Umbilical cord (tissue), 1 donor: ENCODE measurements at regions not wholly inside any gene's neighbourhood (a gene's known extent, or its start where the extent isn't known, plus 50 kb on each side); places are given as distances from the start of the nearest gene placed in this dataset.

Experiments
- DNase-seq: peaks from one replicate; pipeline ENCODE4 v3.0.0-alpha.2; 2015; ENCODE audit warnings: low spot score

GRCh38 chr5:175765858-175766257 lies 105.5 kb upstream of the CPLX2 start:
- DNase-seq: no peak

- no peak for DNase-seq
Measured at GRCh38 chr5:175766963-175767362, 104.4 kb upstream of the CPLX2 start.

- no peak for DNase-seq
Measured at GRCh38 chr5:175772747-175773533, 98.4 kb upstream of the CPLX2 start.

GRCh38 chr5:175773534-175774070 lies 97.8 kb upstream of the CPLX2 start:
- DNase-seq: no peak

- no peak for DNase-seq
Measured at GRCh38 chr5:175775416-175775815, 96.0 kb upstream of the CPLX2 start.

- DNase-seq: no peak
Measured at GRCh38 chr5:175778951-175779503, 92.4 kb upstream of the CPLX2 start.

- DNase-seq: no peak
Measured at GRCh38 chr5:175783739-175784138, 87.6 kb upstream of the CPLX2 start.

GRCh38 chr5:175784230-175784629 lies 87.1 kb upstream of the CPLX2 start:
- DNase-seq: no peak

- no peak for DNase-seq
Measured at GRCh38 chr5:175785681-175786080, 85.7 kb upstream of the CPLX2 start.

- DNase-seq: no peak
Measured at GRCh38 chr5:175788155-175788787, 83.1 kb upstream of the CPLX2 start.

- no peak for DNase-seq
Measured at GRCh38 chr5:175789670-175790069, 81.7 kb upstream of the CPLX2 start.

- no peak for DNase-seq
Measured at GRCh38 chr5:175790796-175791195, 80.6 kb upstream of the CPLX2 start.

GRCh38 chr5:175795959-175796358 lies 75.4 kb upstream of the CPLX2 start:
- no peak for DNase-seq

GRCh38 chr5:175796536-175797499 lies 74.6 kb upstream of the CPLX2 start:
- DNase-seq: peak; percentile 89

- DNase-seq: no peak
Measured at GRCh38 chr5:175797521-175798038, 73.8 kb upstream of the CPLX2 start.

GRCh38 chr5:175798626-175799025 lies 72.8 kb upstream of the CPLX2 start:
- DNase-seq: no peak

GRCh38 chr5:175800656-175801081 lies 70.7 kb upstream of the CPLX2 start:
- DNase-seq: no peak

- DNase-seq: no peak
Measured at GRCh38 chr5:175802361-175802760, 69.0 kb upstream of the CPLX2 start.

- no peak for DNase-seq
Measured at GRCh38 chr5:175803254-175803653, 68.1 kb upstream of the CPLX2 start.

- no peak for DNase-seq
Measured at GRCh38 chr5:175803736-175804454, 67.5 kb upstream of the CPLX2 start.
